Ishikawa (cell line): ENCODE measurements at regions not wholly inside any gene's neighbourhood (a gene's known extent, or its start where the extent isn't known, plus 50 kb on each side); places are given as distances from the start of the nearest gene placed in this dataset.

Source experiments
- TF ChIP-seq, protein P1 (sequence below): IDR thresholded peaks from 2 replicates; pipeline ENCODE4 v1.6.1; 2012
- TF ChIP-seq, protein P2 (sequence below): IDR thresholded peaks from 2 replicates; pipeline ENCODE4 v1.6.1; 2012; ENCODE audit warnings: low read depth, mild to moderate bottlenecking

DNA sequence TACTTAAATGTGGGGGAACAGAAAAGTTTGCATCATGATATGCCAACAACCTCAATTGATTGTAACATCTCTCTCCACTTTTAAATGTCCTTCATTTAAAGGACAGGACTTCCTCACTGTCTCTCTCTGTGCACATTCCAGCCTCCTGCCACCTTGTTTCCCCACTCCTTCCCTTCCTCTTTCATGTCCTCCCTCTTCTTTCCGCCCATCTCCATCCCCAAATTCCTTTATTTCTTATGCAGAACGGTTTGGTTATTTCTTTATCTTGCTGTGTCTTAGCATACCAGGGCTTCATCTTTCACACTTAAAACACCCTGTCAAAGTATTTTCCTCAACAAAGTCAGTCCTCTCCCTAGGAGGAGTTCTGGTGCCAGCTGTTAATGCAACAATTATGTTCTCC is 293.8 kb downstream of the NXPE2 start:
- TF ChIP-seq, protein P1, sequence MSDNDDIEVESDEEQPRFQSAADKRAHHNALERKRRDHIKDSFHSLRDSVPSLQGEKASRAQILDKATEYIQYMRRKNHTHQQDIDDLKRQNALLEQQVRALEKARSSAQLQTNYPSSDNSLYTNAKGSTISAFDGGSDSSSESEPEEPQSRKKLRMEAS, result no peak
- TF ChIP-seq, protein P2, sequence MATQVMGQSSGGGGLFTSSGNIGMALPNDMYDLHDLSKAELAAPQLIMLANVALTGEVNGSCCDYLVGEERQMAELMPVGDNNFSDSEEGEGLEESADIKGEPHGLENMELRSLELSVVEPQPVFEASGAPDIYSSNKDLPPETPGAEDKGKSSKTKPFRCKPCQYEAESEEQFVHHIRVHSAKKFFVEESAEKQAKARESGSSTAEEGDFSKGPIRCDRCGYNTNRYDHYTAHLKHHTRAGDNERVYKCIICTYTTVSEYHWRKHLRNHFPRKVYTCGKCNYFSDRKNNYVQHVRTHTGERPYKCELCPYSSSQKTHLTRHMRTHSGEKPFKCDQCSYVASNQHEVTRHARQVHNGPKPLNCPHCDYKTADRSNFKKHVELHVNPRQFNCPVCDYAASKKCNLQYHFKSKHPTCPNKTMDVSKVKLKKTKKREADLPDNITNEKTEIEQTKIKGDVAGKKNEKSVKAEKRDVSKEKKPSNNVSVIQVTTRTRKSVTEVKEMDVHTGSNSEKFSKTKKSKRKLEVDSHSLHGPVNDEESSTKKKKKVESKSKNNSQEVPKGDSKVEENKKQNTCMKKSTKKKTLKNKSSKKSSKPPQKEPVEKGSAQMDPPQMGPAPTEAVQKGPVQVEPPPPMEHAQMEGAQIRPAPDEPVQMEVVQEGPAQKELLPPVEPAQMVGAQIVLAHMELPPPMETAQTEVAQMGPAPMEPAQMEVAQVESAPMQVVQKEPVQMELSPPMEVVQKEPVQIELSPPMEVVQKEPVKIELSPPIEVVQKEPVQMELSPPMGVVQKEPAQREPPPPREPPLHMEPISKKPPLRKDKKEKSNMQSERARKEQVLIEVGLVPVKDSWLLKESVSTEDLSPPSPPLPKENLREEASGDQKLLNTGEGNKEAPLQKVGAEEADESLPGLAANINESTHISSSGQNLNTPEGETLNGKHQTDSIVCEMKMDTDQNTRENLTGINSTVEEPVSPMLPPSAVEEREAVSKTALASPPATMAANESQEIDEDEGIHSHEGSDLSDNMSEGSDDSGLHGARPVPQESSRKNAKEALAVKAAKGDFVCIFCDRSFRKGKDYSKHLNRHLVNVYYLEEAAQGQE, result no peak
